SK-N-MC (cell line): ENCODE measurements at regions not wholly inside any gene's neighbourhood (a gene's known extent, or its start where the extent isn't known, plus 50 kb on each side); places are given as distances from the start of the nearest gene placed in this dataset.
"Not testable (repeated sequence)": the region's sequence is repeated elsewhere in the genome, so short reads cannot be mapped to it uniquely, and the experiment has no call there.

Experiments
- DNase-seq: peaks from one replicate; pipeline ENCODE4 v3.0.0-alpha.2; 2011; ENCODE audit warnings: low read depth, low spot score
- H3K27ac ChIP-seq: fragments of 200-600 bp; sonication (generic); 2 replicates; pipeline ENCODE4 v1.5.1; 2016; ENCODE audit warnings: mixed run types
- H3K36me3 ChIP-seq: fragments of 200-600 bp; sonication (generic); 2 replicates; pipeline ENCODE4 v1.6.1; 2017; ENCODE audit warnings: antibody characterized with exemption, low read length, mixed read lengths; ENCODE audit not compliant: insufficient read depth
- H3K4me3 ChIP-seq: fragments of 200-600 bp; sonication (generic); 2 replicates; pipeline ENCODE4 v1.5.1; 2016
- H3K9ac ChIP-seq: fragments of 200-600 bp; sonication (generic); 2 replicates; pipeline ENCODE4 v1.8.0; 2017; ENCODE audit warnings: mixed run types, mixed read lengths; ENCODE audit not compliant: insufficient read length
- H3K9me3 ChIP-seq: fragments of 200-600 bp; sonication (generic); 2 replicates; pipeline ENCODE4 v1.6.1; 2017; ENCODE audit warnings: low read depth, mild to moderate bottlenecking, antibody characterized with exemption, low read length, moderate library complexity, mixed read lengths
- EZH2 ChIP-seq: fragments of 200-600 bp; sonication (generic); IDR thresholded peaks from one replicate; pipeline ENCODE4 v1.6.1; 2017; ENCODE audit warnings: antibody characterized with exemption
- FOXP2 ChIP-seq: optimal IDR thresholded peaks from 2 replicates; pipeline ENCODE3; 2011; ENCODE audit warnings: mild to moderate bottlenecking, moderate library complexity; ENCODE audit not compliant: insufficient read depth; ENCODE audit errors: extremely low read length, control extremely low read depth
- POLR2AphosphoS5 ChIP-seq: IDR thresholded peaks from 2 replicates; pipeline ENCODE4 v1.6.1; 2012; ENCODE audit warnings: mild to moderate bottlenecking, low read depth, low read length, borderline replicate concordance

DNA sequence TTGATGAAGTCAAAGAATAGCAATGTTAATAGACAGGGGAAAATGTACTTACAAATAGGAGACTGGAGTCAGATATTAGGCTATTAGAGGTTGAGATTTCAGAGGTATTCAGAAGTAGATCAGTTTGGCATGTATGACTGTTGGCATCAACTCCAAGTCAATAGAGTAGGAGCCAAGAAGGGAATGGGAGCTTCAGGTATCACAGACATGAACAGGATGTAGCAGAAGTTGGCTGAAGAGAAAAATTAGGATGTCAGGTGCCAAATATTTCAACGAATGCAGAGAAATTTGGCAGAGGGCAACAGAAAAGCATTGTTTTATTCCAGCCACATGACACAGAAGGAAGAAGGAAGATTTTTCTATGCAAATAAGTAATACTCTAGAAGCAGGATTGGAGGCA lies 69.7 kb downstream of the GLYATL1 start:
- Histone ChIP-seq H3K36me3 (no peaks in the 10 kb centered on the region), H3K9me3 (no peaks in the 10 kb centered on the region), H3K4me3 (no peak overlapping the region), H3K9ac (no peak overlapping the region), H3K27ac (no peak overlapping the region)
- TF ChIP-seq EZH2: no peak
- no peak for TF ChIP-seq POLR2AphosphoS5
- no peak for TF ChIP-seq FOXP2
- no peak for DNase-seq

DNA sequence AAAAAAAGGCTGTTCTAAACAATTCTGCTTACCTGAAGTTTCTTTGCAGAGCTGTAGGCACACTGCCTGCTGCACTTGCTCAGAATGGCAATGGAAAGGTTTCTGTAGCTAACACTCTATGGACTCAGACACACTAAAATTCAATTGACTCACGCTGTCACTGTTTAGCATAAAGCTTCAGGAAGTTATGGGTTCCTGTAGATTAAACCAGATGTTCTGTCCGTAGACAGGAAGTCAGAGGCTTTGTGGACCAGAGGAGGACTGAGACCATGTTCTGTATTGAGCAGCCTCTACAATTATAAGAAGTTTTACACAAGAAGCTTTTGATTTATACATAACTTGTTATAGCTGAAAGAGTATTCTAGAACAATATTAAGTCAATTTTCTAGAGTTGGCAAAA lies 70.4 kb downstream of the GLYATL1 start:
- Histone ChIP-seq H3K36me3 (no peaks in the 10 kb centered on the region), H3K27ac (peak overlapping the region; percentile 66), H3K4me3 (peak overlapping the region; percentile 35), H3K9me3 (no peaks in the 10 kb centered on the region), H3K9ac (no peak overlapping the region)
- no peak for DNase-seq
- TF ChIP-seq POLR2AphosphoS5 (no peak), EZH2 (no peak), FOXP2 (no peak)

DNA sequence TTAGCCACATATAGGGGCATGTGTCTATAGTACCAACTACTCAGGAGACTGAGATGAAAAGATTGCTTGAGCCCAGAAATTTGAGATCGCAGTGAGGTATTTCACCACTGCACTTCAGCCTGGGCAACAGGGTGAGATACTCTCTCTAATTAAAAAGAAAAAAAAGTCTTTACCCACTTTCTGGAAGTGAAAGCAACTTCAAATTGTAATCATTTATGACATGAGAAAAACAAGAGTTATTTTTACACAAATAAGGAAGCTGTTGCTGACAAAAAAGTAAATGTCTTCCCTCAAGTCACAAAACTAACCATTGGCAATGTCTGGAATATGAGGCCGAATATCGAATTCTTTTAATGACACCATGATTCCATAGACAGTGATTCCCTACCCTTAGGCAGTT lies 71.4 kb downstream of the GLYATL1 start:
- TF ChIP-seq FOXP2 (no peak), POLR2AphosphoS5 (no peak), EZH2 (no peak)
- H3K4me3 ChIP-seq: peak overlapping the region; percentile 37; the same call in 1 of the 2 replicates
- H3K36me3 ChIP-seq: no peaks in the 10 kb centered on the region
- no peaks in the 10 kb centered on the region for H3K9me3 ChIP-seq
- H3K9ac ChIP-seq: no peak overlapping the region
- DNase-seq: no peak
- H3K27ac ChIP-seq: peak overlapping the region; percentile 66; the same call in 1 of the 2 replicates

DNA sequence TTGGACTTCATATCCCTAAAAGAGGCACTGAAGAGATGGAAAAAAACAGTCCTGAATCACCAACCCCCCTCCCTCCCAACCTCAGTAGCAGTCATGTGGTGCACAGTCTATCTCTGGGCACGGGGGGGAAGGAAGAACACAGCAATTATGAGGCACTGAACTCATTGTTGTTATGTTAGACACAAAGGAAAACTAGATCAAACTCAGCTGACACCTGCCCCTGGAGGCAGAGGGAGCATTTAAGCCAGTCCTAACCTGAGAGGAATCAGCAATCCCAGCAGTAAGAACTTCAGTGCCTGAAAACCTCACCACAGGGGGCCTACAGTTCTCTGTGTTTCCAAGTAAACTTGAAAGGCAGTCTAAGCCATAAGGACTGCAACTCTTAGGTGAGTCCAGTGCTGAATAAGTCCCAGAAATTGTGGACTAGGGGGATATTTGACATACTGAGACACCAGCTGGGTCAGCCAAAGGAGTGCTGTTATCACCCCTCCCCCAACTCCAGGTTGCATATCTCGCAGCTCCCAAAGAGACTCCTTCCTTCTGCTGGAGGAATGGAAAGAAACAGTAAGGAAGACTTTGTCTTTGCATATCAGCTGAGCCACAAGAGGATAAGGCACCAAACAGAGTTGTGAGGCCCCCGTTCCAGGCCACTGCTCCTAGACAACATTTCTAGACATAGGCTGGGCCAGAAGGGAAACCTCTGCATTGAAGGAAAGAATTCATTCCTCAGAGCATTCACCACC lies 72.5 kb downstream of the GLYATL1 start:
- TF ChIP-seq POLR2AphosphoS5: no peak
- TF ChIP-seq EZH2: no peak
- Histone ChIP-seq H3K9ac (no peak overlapping the region), H3K9me3 (no peaks in the 10 kb centered on the region), H3K4me3 (no peak overlapping the region), H3K36me3 (no peaks in the 10 kb centered on the region), H3K27ac (no peak overlapping the region)
- DNase-seq: no peak

DNA sequence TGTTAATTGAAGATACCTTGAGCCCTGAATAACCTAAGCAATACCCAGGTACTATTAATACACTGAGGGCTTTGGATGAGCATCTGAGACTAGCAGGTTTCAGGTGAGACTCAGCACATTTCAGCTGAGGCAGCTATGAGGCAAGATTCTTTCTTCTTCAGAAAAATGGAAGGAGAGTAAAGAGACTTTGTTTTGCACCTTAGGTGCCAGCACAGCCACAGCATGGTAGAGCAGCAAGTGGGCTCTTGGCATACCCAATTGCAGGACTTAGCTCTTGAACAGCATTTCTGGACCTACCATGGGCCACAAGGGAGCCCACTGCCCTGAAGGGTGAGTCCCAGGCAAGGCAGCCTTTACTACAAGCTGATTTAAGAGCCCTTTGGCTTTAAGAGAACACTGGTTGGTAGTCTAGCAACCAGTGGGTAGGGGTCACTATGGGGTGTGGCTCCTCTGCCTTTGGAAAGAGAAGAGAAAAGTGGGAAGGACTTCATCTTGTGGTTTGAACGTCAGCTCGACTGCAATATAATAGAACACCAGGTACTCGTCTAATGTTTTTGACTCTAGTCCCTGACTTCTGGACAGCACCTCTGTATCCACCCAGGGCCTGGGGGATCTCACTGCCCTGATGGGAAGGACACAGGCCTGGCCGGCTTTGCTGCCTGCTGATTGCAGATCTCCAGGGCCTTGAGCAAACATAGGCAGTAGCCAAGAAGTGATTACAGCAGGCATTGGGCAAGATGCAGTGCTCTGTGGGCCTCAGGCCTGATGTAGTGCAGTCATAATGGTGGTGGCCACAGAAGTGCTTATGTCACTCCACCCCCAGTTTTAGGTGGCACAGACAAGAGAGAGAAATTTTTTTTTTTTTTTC lies 73.3 kb downstream of the GLYATL1 start:
- Histone ChIP-seq H3K9me3 (no peaks in the 10 kb centered on the region), H3K9ac (no peak overlapping the region), H3K36me3 (no peaks in the 10 kb centered on the region), H3K4me3 (no peak overlapping the region), H3K27ac (no peak overlapping the region)
- TF ChIP-seq FOXP2: no peak
- TF ChIP-seq EZH2: no peak
- TF ChIP-seq POLR2AphosphoS5: no peak
- no peak for DNase-seq

DNA sequence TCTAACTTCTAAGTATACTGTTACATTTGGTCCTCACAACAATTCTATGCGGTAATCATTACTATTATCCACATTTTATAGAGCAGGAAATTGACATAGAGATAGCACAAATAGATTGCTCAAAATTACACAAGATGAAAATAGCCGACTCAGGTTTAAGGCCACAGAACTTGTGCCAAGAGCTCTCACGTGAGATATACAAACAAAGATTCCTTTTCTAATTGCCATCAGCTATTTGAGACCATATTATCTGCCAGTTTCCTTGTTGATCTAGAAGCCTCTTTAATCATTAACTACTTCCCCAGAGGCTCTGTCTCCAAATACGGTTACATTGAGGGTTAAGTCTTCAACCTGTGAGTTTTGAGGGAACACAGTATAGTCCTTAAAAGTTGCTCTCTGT lies 61.0 kb upstream of the GLYATL1B start:
- no peak overlapping the region for H3K4me3 ChIP-seq
- no peak for TF ChIP-seq EZH2
- TF ChIP-seq FOXP2: no peak
- no peak for TF ChIP-seq POLR2AphosphoS5
- no peaks in the 10 kb centered on the region for H3K9me3 ChIP-seq
- no peak overlapping the region for H3K27ac ChIP-seq
- no peaks in the 10 kb centered on the region for H3K36me3 ChIP-seq
- no peak overlapping the region for H3K9ac ChIP-seq
- DNase-seq: no peak

DNA sequence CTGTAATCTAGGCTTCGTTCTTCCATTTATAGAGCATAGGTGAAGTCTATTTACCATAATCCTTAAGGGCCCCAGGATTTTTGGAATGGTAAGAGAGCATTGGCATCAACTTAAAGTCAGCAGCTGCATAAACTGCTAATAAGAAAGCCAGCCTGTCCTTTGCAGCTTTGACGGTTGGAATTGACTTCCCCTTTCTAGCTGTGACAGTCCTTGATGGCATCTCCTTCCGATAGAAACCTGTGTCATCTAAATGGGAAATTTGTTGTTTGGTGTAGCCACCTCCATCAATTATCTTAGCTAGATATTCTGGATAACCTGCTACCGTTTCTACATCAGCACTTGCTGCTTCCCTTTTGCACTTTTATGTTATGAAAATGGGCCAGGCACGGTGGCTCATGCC lies 58.0 kb upstream of the GLYATL1B start:
- no peak overlapping the region for H3K9ac ChIP-seq
- TF ChIP-seq POLR2AphosphoS5 (no peak), FOXP2 (no peak), EZH2 (no peak)
- H3K36me3 ChIP-seq: no peaks in the 10 kb centered on the region
- no peak overlapping the region for H3K4me3 ChIP-seq
- no peak overlapping the region for H3K27ac ChIP-seq
- H3K9me3 ChIP-seq: no peaks in the 10 kb centered on the region
- no peak for DNase-seq

DNA sequence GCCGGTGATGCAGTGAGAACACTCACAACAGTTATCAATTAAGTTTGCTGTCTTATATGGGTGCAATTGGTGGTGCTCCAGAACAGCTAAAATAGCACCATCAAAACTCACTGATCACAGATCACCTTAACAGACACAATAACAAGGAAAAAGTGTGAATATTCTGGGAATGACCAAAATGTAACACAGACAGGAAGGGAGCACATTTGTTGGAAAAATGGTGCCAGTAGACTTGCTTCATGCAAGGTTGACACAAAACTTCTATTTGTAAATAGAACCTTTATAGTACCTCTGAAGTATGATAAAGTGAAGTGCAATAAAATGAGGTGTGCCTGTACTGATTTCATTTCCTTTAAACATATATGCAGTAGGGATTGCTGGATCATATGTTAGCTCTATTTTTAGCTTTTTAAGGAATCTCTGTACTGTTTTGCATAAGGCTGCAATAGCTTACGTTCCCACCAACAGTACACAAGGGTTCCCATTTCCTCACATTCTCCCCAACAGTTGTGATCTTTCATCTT lies 56.7 kb upstream of the GLYATL1B start:
- no peaks in the 10 kb centered on the region for H3K36me3 ChIP-seq
- no peak overlapping the region for H3K4me3 ChIP-seq
- DNase-seq: no peak
- TF ChIP-seq EZH2: no peak
- no peak for TF ChIP-seq POLR2AphosphoS5
- TF ChIP-seq FOXP2: no peak
- no peaks in the 10 kb centered on the region for H3K9me3 ChIP-seq
- H3K27ac ChIP-seq: no peak overlapping the region
- no peak overlapping the region for H3K9ac ChIP-seq

DNA sequence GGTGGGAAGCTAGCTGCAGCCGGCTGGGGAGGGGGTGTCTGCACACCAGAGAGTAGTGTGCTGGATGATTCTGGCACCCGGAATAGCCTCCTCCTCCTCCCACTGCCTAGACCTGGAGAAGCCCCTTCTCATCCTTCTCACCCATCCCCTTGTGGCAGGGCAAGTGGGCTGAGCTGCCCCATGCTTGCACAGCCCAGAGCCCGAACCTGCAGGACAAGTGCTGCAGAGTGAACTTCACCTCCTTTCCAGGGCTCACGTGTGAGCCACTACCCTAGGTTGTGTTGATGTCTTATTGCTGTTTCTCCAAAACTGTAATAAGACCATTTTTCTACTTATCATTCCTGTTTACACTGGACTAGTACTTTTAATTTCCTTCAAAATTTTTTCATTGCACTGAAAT lies 56.1 kb upstream of the GLYATL1B start:
- DNase-seq: no peak
- H3K27ac ChIP-seq: no peak overlapping the region

DNA sequence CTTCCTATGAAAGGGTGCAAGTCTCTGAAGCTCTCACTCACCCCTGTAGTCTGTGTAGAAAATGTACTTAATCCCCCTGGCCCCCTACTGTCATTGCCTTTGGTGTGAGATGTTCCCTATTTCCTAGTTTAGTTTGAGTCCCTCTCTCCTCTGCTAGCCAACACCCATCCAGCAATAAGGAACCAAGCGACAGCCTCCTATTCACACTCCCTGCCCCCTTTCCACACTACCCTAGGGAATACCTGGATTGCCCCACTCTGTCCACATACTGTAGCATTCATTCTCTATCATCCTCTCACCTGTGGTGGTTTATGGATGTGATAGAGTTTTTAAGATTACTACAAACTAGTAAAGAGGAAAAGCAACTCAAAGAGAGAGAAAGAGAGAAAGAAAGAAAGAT lies 54.4 kb upstream of the GLYATL1B start:
- H3K9ac ChIP-seq, H3K4me3 ChIP-seq, DNase-seq, H3K36me3 ChIP-seq, H3K9me3 ChIP-seq, H3K27ac ChIP-seq: not testable (repeated sequence)

More for the DNA sequence above, 56.1 kb upstream of the GLYATL1B start:
- Histone ChIP-seq H3K4me3 (no peak overlapping the region), H3K9ac (no peak overlapping the region), H3K36me3 (no peaks in the 10 kb centered on the region), H3K9me3 (no peaks in the 10 kb centered on the region)
- TF ChIP-seq EZH2 (no peak), FOXP2 (no peak), POLR2AphosphoS5 (no peak)
